Sigmoid colon (tissue), 4 donors: ENCODE measurements at regions not wholly inside any gene's neighbourhood (a gene's known extent, or its start where the extent isn't known, plus 50 kb on each side); places are given as distances from the start of the nearest gene placed in this dataset.

Experiments used
- CTCF ChIP-seq, 4 experiments: fragments of 450-650 bp in 3 of 4; fragments of 200-600 bp in 1 of 4; IDR thresholded peaks; one replicate each; pipeline ENCODE4 v1.5.1; 2016 to 2019; ENCODE audit warnings: antibody characterized with exemption in 4 of 4, mild to moderate bottlenecking in 3 of 4, moderate library complexity in 2 of 4
- EP300 ChIP-seq, 4 donors: sonication (generic); formaldehyde crosslinking; IDR thresholded peaks; one replicate each; pipeline ENCODE4 v1.6.1; 2017; ENCODE audit warnings: antibody characterized with exemption in 4 of 4
- POLR2AphosphoS5 ChIP-seq, 4 donors: sonication (generic); formaldehyde crosslinking; IDR thresholded peaks; one replicate each; pipeline ENCODE4 v1.6.1; 2017; ENCODE audit warnings: antibody characterized with exemption in 4 of 4

GRCh38 chr2:128438091-128438490 is 119.4 kb upstream of the HS6ST1 start:
- TF ChIP-seq CTCF (IDR thresholded peaks at IDR 0.05), result no peak
- no peak for TF ChIP-seq EP300 (IDR thresholded peaks at IDR 0.05)
- TF ChIP-seq POLR2AphosphoS5 (IDR thresholded peaks at IDR 0.05), result no peak
